ENCODE measurements at regions not wholly inside any gene's neighbourhood (a gene's known extent, or its start where the extent isn't known, plus 50 kb on each side); places are given as distances from the start of the nearest gene placed in this dataset.

DNA sequence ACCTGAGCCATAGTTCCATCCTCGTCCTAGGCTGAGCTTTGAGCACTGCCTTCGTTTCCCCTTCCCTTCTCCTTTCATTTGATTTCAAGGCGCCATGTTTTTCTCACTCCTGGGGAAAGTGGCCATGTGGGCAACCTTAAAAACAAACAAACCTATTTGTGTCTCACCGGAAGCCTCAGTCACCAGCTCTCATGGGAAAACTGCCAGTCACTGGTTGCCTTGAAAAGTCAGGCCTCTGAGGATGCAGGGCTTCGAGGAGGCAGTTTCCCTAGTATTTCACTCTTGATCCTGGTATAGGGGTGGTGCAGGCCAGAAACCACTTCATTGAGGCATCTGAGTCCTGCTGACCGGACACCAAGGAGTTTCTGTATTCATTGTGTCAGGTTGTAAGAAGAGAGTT, 59.2 kb upstream of the TRIB2 start:
- Histone ChIP-seq H3K27me3 (ENCODE audit: low read depth) (no peaks in the 10 kb centered on the region), H3K36me3 (no peaks in the 10 kb centered on the region), H3K9me3 (replicated peaks) (no peaks in the 10 kb centered on the region), H3K4me1 (peaks cover under 1% of the 10 kb centered on the region), H3K27ac (replicated peaks) (no peak overlapping the region), H3K4me3 (no peak overlapping the region)
- TF ChIP-seq, protein P1, sequence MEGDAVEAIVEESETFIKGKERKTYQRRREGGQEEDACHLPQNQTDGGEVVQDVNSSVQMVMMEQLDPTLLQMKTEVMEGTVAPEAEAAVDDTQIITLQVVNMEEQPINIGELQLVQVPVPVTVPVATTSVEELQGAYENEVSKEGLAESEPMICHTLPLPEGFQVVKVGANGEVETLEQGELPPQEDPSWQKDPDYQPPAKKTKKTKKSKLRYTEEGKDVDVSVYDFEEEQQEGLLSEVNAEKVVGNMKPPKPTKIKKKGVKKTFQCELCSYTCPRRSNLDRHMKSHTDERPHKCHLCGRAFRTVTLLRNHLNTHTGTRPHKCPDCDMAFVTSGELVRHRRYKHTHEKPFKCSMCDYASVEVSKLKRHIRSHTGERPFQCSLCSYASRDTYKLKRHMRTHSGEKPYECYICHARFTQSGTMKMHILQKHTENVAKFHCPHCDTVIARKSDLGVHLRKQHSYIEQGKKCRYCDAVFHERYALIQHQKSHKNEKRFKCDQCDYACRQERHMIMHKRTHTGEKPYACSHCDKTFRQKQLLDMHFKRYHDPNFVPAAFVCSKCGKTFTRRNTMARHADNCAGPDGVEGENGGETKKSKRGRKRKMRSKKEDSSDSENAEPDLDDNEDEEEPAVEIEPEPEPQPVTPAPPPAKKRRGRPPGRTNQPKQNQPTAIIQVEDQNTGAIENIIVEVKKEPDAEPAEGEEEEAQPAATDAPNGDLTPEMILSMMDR (IDR thresholded peaks at IDR 0.05; ENCODE audit: borderline replicate concordance) = no peak
- no peak for DNase-seq
- intact Hi-C loops (cut with micrococcal nuclease) = no loop called here

DNA sequence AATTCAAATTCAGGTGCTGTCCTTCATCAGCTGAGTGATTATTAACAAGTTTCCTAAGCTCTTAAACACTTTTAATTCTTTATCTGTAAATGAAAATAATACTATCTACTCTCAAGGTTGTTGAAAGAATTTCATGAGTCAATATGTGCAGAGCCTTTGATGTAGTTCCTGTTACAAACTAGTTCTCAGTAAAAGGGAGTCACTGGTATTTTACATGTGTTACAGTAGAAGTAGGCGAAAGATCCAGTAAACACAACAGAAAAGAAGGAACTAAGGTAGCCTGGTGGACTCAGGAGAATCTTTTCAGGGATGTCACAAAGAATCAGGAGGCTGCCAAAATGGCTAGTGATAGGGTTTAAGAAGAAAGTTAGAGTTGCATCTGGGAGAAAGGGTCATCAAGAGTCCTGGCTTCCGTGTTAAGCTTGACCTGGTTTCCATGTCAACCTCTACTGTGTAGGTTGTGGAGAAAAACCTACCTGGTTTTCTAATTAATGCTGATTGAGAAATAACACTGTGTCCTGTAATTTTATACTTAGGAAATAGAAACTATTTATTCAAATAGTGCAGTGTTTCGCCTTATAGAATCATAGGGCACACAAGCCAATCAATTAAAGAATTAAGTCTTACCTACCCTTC, 58.3 kb upstream of the TRIB2 start:
- H3K27me3 ChIP-seq (ENCODE audit: low read depth) = no peaks in the 10 kb centered on the region
- no peak overlapping the region for H3K4me3 ChIP-seq
- DNase-seq = no peak
- no peaks in the 10 kb centered on the region for H3K36me3 ChIP-seq
- intact Hi-C loops (cut with micrococcal nuclease) = no loop called here
- H3K4me1 ChIP-seq = peaks cover 9% of the 10 kb centered on the region
- no peaks in the 10 kb centered on the region for H3K9me3 ChIP-seq (replicated peaks)
- no peak overlapping the region for H3K27ac ChIP-seq (replicated peaks)
- TF ChIP-seq, protein P1 (IDR thresholded peaks at IDR 0.05; ENCODE audit: borderline replicate concordance) = no peak

DNA sequence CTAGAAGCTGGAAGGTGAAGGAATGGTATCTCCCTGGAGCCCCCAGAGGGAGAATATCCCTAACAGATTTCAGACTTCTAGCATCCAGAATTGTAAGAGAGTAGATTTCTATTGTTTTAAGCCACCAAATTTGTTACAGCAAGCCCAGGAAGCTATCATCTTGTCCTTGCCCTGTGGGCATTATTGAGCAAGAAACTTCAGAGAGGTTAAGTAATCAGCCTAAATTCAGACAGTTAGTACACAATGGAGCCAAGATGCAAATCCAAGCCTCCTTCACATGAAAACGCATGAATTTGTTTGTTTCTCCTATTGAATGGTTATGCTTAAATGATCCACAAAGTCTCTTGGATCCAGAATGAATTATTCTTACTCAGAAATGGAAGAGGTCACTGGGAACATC, 55.2 kb upstream of the TRIB2 start:
- H3K4me1 ChIP-seq = peaks cover 13% of the 10 kb centered on the region
- DNase-seq = no peak
- H3K27me3 ChIP-seq (ENCODE audit: low read depth) = no peaks in the 10 kb centered on the region
- intact Hi-C loops (cut with micrococcal nuclease) = no loop called here
- TF ChIP-seq, protein P1 (IDR thresholded peaks at IDR 0.05; ENCODE audit: borderline replicate concordance) = no peak
- peaks cover 14% of the 10 kb centered on the region for H3K9me3 ChIP-seq (replicated peaks)
- no peaks in the 10 kb centered on the region for H3K36me3 ChIP-seq
- H3K27ac ChIP-seq (replicated peaks) = no peak overlapping the region
- no peak overlapping the region for H3K4me3 ChIP-seq

DNA sequence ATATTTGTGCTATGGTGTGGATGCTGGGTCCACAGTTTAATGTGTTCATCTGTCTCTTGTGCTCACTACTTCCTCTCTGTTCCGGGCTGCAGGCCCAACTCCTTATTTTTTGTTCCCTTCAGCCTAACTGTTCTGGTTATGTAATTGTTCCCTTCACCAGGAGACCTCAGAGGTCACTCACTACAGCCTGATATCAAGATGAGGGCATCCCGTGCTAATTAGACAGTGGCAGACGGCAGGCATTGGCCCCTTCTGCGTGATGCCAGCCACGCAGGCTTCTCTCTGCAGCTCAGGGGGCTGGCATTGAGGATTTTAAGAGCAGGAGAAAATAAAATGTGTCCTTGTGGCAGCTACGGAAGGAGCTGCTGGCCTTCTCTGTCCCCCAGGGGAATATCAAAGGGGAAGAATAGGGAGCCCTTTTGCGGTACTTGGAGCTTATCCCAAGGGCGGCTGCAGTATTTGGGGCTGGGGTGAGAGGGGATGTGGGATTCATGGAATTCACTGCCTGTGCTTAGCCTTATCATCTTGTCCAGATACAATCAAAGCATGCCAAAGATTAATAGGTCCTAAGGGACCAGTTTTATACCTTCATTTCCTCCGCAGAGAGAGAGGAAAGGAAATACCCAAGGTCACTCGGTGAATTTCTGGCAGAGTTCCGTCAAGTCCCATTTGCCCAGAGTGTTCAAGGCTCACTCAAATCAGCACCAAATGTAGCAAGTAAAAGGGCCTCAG, 53.3 kb upstream of the TRIB2 start:
- Histone ChIP-seq H3K27me3 (ENCODE audit: low read depth) (no peaks in the 10 kb centered on the region), H3K9me3 (replicated peaks) (peaks cover 26% of the 10 kb centered on the region), H3K27ac (replicated peaks) (peak overlapping the region; percentile 62), H3K4me3 (no peak overlapping the region), H3K4me1 (peaks cover 13% of the 10 kb centered on the region), H3K36me3 (no peaks in the 10 kb centered on the region)
- intact Hi-C loops (cut with micrococcal nuclease) = no loop called here
- peak; percentile 23 for DNase-seq
- TF ChIP-seq, protein P1 (IDR thresholded peaks at IDR 0.05; ENCODE audit: borderline replicate concordance) = no peak

DNA sequence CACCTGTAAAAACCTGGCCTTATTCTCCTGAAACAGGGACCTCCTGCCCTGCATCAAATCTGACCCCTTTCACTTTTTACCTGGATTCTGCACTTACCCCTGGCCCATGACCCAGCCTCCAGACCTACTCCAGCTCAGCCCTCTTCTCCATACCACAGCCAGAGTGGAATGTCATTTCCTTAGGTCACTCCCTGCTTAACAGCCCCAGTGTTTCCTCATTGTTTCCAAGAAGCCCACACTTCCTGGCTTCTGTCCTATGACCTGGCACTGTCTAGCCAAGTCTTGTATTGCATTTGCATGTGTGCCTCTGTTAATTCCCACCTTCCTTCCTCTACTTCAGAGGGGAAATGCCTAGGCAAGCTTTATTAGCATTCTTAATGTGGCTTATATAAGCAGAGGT, 51.4 kb upstream of the TRIB2 start:
- no peak for DNase-seq
- TF ChIP-seq, protein P1 (IDR thresholded peaks at IDR 0.05; ENCODE audit: borderline replicate concordance) = no peak
- H3K9me3 ChIP-seq (replicated peaks) = peaks cover 26% of the 10 kb centered on the region
- no peaks in the 10 kb centered on the region for H3K36me3 ChIP-seq
- no peak overlapping the region for H3K4me3 ChIP-seq
- peaks cover 13% of the 10 kb centered on the region for H3K4me1 ChIP-seq
- H3K27ac ChIP-seq (replicated peaks) = peak overlapping the region; percentile 51
- intact Hi-C loops (cut with micrococcal nuclease) = no loop called here
- no peaks in the 10 kb centered on the region for H3K27me3 ChIP-seq (ENCODE audit: low read depth)

Data from left ventricle myocardium inferior (tissue), 1 donor.